Lung (tissue), 11 donors: ENCODE measurements at regions not wholly inside any gene's neighbourhood (a gene's known extent, or its start where the extent isn't known, plus 50 kb on each side); places are given as distances from the start of the nearest gene placed in this dataset.

ENCODE experiments used
- ATAC-seq: fragments of 200-7000 bp; cut with Tn5 transposase; one replicate; pipeline ENCODE4 v1.9.1; 2020; ENCODE audit warnings: moderate number of reproducible peaks; ENCODE audit not compliant: insufficient read depth, low FRiP score
- DNase-seq, 3 donors: peaks; one replicate each; pipeline ENCODE4 v3.0.0-alpha.2; 2013 to 2017
- H3K27ac ChIP-seq, 2 donors: one replicate each; pipeline ENCODE4 v1.5.1; 2013; ENCODE audit warnings: mild to moderate bottlenecking in 2 of 2, moderate library complexity in 2 of 2, control low read depth in 1 of 2, inconsistent platforms in 1 of 2, low read depth in 1 of 2, low read length in 1 of 2
- H3K27me3 ChIP-seq, 3 donors: one replicate each; pipeline ENCODE4 v1.5.1; 2013; ENCODE audit warnings: low read length in 2 of 3; ENCODE audit not compliant: control insufficient read depth in 3 of 3, insufficient read depth in 3 of 3
- H3K36me3 ChIP-seq, 4 donors: one replicate each; pipeline ENCODE4 v1.5.1; 2013; ENCODE audit warnings: low read length in 4 of 4, mild to moderate bottlenecking in 1 of 4, moderate library complexity in 1 of 4; ENCODE audit not compliant: control insufficient read depth in 4 of 4, insufficient read depth in 4 of 4
- H3K4me1 ChIP-seq, 5 donors: one replicate each; pipeline ENCODE4 v1.5.1; 2013; ENCODE audit warnings: low read length in 5 of 5, mild to moderate bottlenecking in 2 of 5, moderate library complexity in 1 of 5; ENCODE audit not compliant: control insufficient read depth in 5 of 5, insufficient read depth in 5 of 5
- H3K4me3 ChIP-seq: one replicate; pipeline ENCODE4 v1.5.1; 2013; ENCODE audit warnings: mild to moderate bottlenecking, control low read depth, moderate library complexity
- H3K9ac ChIP-seq, 2 donors: one replicate each; pipeline ENCODE4 v1.5.1; 2013; ENCODE audit warnings: low read length in 2 of 2, control low read depth in 1 of 2; ENCODE audit not compliant: insufficient read depth in 1 of 2
- H3K9me3 ChIP-seq, 4 donors: one replicate each; pipeline ENCODE4 v1.5.1; 2013; ENCODE audit warnings: low read length in 3 of 4, mild to moderate bottlenecking in 1 of 4, moderate library complexity in 1 of 4; ENCODE audit not compliant: control insufficient read depth in 4 of 4, insufficient read depth in 3 of 4
- CTCF ChIP-seq: IDR thresholded peaks from 2 replicates; pipeline ENCODE4 v1.5.1; 2012; ENCODE audit warnings: mild to moderate bottlenecking; ENCODE audit errors: control extremely low read depth, extremely low read depth
- WGBS, 2 donors: extraction: QIAGEN DNeasy Blood & Tissue Kit; methylation state at CpG; one replicate each; pipeline ENCODE4 v1.1.7; 2013; 5-methylcytosine and 5-hydroxymethylcytosine counted together
- donor health status: control.
- donor health status: control.
- donor health status: Bipolar disorder and iron deficiency.
- donor health status: healthy.
- donor health status: DM: yes; HTN: yes; CAD: no.

GRCh38 chr7:155887174-155887525, 74.9 kb upstream of the SHH start:
- peaks cover 0 to 2% (median 0%) of the 10 kb centered on the region in 4 donors for H3K9me3 ChIP-seq
- no peak overlapping the region for H3K4me3 ChIP-seq
- no peak overlapping the region for H3K27ac ChIP-seq
- no peaks in the 10 kb centered on the region for H3K27me3 ChIP-seq
- ATAC-seq (no peak), DNase-seq (no peak)
- H3K4me1 ChIP-seq: peaks cover 0 to 3% (median 0%) of the 10 kb centered on the region in 5 donors
- WGBS, 2 donors: 85 to 89% methylated on average over 11 of the region's 11 CpGs
- no peak overlapping the region for H3K9ac ChIP-seq
- no peak for TF ChIP-seq CTCF
- H3K36me3 ChIP-seq: no peaks in the 10 kb centered on the region

DNA sequence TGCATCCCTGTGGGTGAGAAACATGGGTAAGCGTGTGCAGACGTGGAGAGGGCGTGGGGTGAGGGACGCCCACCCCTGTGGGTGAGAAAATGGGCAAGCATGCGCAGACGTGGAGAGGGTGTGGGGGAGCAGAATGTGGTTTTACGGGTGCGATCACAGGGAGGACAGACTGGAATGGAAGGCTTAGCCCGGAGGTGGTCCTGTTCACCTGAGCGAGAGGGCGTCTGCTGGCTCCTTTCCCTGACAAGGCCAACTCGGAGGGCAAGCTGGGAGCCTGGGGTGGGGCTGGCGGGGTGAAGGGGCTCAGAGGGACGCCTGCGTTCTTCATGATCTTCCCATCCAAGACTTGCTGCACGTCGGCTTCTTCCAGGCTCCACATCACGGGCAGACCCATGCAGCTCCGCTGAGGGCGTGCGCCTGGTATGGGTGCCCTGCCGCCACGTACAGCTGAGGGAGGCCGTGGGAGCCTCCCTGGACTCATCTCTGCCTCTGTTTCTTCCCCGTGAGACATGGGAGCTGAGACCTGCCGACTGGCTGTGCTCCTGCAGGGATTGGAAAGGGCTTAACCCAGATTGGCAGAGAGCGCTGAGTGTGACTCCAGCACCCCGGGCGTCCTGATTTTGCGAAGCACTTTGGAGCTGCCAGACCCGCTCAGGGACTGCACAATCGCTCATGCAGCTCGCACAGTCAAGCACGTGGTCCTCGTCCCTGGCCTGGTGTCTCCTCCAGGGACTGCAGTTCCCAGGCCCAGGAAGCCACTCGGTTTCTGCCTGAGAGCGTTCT, 74.3 kb upstream of the SHH start:
- Histone ChIP-seq H3K4me3 (no peak overlapping the region), H3K36me3 (no peaks in the 10 kb centered on the region), H3K4me1 (peaks cover 0 to 3% (median 0%) of the 10 kb centered on the region in 5 donors), H3K27me3 (no peaks in the 10 kb centered on the region), H3K9me3 (peaks cover 0 to 2% (median 0%) of the 10 kb centered on the region in 4 donors), H3K27ac (no peak overlapping the region), H3K9ac (no peak overlapping the region)
- WGBS, 2 donors: 89% methylated on average over 37 of the region's 37 CpGs
- ATAC-seq (no peak), DNase-seq (no peak)
- TF ChIP-seq CTCF: no peak

DNA sequence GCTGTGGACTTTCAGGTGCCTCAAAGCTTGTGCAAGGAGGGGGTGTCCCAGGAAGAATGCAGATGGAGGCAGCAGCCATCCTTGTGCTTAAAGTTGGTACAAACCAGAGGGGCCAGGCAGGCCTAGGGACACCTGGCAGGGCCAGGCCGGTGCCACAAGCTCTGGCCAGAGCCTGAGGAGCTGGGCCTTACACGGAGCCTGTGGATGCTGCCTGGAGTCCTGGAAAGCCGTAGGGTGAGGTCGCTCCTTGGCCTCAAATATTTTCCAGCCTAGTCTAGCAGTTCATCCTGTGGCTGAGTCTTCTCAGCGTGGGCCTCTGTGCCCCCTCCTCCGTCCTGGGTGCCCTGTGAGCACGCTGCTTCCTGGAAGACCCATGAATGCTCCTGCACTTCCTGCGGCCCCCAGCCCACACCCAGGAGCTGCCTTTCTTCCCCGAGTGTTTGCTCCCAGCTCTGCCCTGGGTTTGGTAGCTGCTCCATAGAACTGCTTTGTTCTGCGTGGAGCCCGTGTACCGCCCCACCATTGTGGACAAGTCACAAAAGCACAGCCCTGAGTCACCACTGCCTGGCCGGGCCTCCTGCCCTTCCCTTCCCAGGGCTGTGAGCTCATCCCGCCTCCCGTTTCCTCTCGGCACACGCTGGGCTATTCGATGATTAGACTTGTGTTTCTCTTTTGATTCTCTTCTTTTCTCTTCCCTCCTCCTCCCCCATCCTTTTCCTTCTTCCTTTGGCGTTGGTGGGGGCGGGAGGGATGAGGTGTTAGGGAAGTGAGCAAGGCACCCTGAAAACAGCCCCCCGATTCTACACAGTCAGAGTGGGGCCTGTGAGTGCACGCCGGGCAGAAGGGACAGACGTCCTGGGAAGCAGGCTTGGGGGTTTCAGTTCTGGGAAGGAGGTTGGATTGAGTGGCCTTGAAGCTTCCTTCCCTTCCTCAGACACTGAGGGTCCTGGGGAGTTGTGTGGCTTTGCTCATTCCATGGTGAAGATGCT, 73.2 kb upstream of the SHH start:
- WGBS, 2 donors: 60 to 61% methylated on average over 24 of the region's 24 CpGs
- H3K9me3 ChIP-seq: peaks cover 0 to 2% (median 0%) of the 10 kb centered on the region in 4 donors
- peak in 2 of 3 donors; percentile 21 to 31 for DNase-seq
- no peak for TF ChIP-seq CTCF
- no peak overlapping the region for H3K4me3 ChIP-seq
- ATAC-seq: peak; percentile 35
- peaks cover 0 to 3% (median 0%) of the 10 kb centered on the region in 5 donors for H3K4me1 ChIP-seq
- H3K27ac ChIP-seq: no peak overlapping the region
- H3K9ac ChIP-seq: no peak overlapping the region
- H3K36me3 ChIP-seq: no peaks in the 10 kb centered on the region
- H3K27me3 ChIP-seq: no peaks in the 10 kb centered on the region
